ENCODE measurements at regions not wholly inside any gene's neighbourhood (a gene's known extent, or its start where the extent isn't known, plus 50 kb on each side); places are given as distances from the start of the nearest gene placed in this dataset.

GRCh38 chr17:70021726-70022125, 53.3 kb upstream of the KCNJ16 start:
- TF ChIP-seq, protein P1, sequence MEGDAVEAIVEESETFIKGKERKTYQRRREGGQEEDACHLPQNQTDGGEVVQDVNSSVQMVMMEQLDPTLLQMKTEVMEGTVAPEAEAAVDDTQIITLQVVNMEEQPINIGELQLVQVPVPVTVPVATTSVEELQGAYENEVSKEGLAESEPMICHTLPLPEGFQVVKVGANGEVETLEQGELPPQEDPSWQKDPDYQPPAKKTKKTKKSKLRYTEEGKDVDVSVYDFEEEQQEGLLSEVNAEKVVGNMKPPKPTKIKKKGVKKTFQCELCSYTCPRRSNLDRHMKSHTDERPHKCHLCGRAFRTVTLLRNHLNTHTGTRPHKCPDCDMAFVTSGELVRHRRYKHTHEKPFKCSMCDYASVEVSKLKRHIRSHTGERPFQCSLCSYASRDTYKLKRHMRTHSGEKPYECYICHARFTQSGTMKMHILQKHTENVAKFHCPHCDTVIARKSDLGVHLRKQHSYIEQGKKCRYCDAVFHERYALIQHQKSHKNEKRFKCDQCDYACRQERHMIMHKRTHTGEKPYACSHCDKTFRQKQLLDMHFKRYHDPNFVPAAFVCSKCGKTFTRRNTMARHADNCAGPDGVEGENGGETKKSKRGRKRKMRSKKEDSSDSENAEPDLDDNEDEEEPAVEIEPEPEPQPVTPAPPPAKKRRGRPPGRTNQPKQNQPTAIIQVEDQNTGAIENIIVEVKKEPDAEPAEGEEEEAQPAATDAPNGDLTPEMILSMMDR (conservative IDR thresholded peaks at IDR 0.05; ENCODE audit: low read depth, low read length), result no peak
- no peak overlapping the region for H3K4me3 ChIP-seq (ENCODE audit: low read length)
- peak; percentile 87 for DNase-seq (ENCODE audit: low read depth)

- no peak overlapping the region for H3K4me3 ChIP-seq (ENCODE audit: low read length)
- TF ChIP-seq, protein P1 (conservative IDR thresholded peaks at IDR 0.05; ENCODE audit: low read depth, low read length), result no peak
- peak; percentile 86 for DNase-seq (ENCODE audit: low read depth)
Observed at GRCh38 chr17:70022175-70022574, 52.9 kb upstream of the KCNJ16 start.

- TF ChIP-seq, protein P1 (conservative IDR thresholded peaks at IDR 0.05; ENCODE audit: low read depth, low read length), result no peak
- no peak overlapping the region for H3K4me3 ChIP-seq (ENCODE audit: low read length)
- no peak for DNase-seq (ENCODE audit: low read depth)
Observed at GRCh38 chr17:70024253-70024652, 50.8 kb upstream of the KCNJ16 start.

All from retinal pigment epithelial cell (primary cell).